ENCODE measurements at regions not wholly inside any gene's neighbourhood (a gene's known extent, or its start where the extent isn't known, plus 50 kb on each side); places are given as distances from the start of the nearest gene placed in this dataset.

DNA sequence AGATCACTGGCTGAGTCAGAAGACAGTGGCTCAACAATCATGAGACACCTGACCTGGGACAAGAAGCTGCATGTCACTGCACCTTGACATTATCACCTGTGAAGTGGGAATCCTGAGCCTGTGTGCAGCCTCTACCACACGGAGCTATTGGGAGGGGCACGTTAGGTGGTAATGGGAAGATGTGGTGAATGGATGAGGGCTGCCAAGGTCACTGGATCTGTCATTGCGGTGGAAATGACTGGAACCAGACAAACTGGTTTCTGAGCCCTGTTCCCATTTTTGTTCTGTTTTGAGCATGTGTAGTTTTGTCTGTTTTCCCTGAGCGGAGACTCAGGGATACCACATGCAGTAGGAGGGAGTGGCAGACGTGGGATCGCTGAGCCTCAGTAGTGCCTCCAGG is 235.5 kb downstream of the OPA1 start:
- TF ChIP-seq, protein P1, sequence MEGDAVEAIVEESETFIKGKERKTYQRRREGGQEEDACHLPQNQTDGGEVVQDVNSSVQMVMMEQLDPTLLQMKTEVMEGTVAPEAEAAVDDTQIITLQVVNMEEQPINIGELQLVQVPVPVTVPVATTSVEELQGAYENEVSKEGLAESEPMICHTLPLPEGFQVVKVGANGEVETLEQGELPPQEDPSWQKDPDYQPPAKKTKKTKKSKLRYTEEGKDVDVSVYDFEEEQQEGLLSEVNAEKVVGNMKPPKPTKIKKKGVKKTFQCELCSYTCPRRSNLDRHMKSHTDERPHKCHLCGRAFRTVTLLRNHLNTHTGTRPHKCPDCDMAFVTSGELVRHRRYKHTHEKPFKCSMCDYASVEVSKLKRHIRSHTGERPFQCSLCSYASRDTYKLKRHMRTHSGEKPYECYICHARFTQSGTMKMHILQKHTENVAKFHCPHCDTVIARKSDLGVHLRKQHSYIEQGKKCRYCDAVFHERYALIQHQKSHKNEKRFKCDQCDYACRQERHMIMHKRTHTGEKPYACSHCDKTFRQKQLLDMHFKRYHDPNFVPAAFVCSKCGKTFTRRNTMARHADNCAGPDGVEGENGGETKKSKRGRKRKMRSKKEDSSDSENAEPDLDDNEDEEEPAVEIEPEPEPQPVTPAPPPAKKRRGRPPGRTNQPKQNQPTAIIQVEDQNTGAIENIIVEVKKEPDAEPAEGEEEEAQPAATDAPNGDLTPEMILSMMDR (IDR thresholded peaks at IDR 0.05), result no peak
- TF ChIP-seq POLR2AphosphoS5 (IDR thresholded peaks at IDR 0.05; ENCODE audit: insufficient read depth in 1 of 2, low read depth in 1 of 2), result peak in 1 of 2 donors; percentile 26
- no peaks in the 10 kb centered on the region for H3K36me3 ChIP-seq
- intact Hi-C loops (cut with DNase I), result no loop called here
- no peaks in the 10 kb centered on the region for H3K9me3 ChIP-seq
- peaks cover 48% of the 10 kb centered on the region for H3K4me1 ChIP-seq
- no peak overlapping the region for H3K4me3 ChIP-seq
- H3K27me3 ChIP-seq, result no peaks in the 10 kb centered on the region
- no peak for DNase-seq (ENCODE audit: extremely low spot score in 2 of 2)
- H3K27ac ChIP-seq, result peak overlapping the region; percentile 32

DNA sequence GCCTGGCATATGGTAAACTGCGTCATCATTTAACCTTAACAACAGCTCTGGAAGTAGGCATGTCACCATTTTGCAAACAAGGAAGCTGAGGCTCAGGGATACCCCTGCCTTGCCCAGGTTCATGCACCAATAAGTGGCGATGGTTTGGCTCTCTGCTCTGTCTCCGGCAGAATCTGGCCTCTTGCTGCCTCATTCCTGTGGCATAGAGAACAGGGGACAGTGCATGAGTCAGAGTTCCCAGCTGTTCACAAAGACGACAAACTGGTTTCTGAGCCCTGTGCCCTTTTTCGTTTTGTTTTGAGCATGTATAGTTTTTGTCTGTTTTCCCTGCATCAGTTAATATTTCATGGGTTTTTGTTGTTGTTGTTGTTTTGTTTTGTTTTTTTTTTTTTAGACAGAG is 236.8 kb downstream of the OPA1 start:
- peak in 1 of 2 donors; percentile 41 for TF ChIP-seq POLR2AphosphoS5 (IDR thresholded peaks at IDR 0.05; ENCODE audit: insufficient read depth in 1 of 2, low read depth in 1 of 2)
- TF ChIP-seq, protein P1 (IDR thresholded peaks at IDR 0.05), result no peak
- Histone ChIP-seq H3K9me3 (no peaks in the 10 kb centered on the region), H3K27ac (peak overlapping the region; percentile 58), H3K4me1 (peaks cover 48% of the 10 kb centered on the region), H3K36me3 (no peaks in the 10 kb centered on the region), H3K27me3 (no peaks in the 10 kb centered on the region), H3K4me3 (no peak overlapping the region)
- peak in 1 of 2 donors; percentile 95 for DNase-seq (ENCODE audit: extremely low spot score in 2 of 2)
- intact Hi-C loops (cut with DNase I), result no loop called here

DNA sequence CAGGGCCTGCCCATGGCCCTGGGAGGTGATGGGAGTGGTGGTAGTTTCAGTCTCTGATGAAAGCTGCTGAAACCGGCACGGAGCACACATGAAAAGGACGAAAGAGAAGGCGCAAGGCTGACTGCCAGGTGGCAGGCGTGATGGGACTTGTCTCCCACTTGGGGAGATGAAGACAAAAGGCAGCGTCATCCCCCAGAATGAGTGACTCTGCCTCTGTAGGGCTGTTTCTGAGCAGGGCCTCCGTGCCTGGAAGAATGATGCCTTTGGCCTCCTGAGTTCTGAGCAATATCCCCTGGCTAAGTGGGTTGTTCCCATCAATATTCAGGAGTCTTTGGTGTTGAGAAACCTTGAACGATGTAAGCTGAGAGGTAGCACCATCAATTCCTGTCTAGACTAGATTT is 237.8 kb downstream of the OPA1 start:
- Histone ChIP-seq H3K4me3 (no peak overlapping the region), H3K27me3 (no peaks in the 10 kb centered on the region), H3K36me3 (no peaks in the 10 kb centered on the region), H3K9me3 (no peaks in the 10 kb centered on the region), H3K27ac (peak overlapping the region; percentile 58), H3K4me1 (peaks cover 46% of the 10 kb centered on the region)
- TF ChIP-seq POLR2AphosphoS5 (IDR thresholded peaks at IDR 0.05; ENCODE audit: insufficient read depth in 1 of 2, low read depth in 1 of 2), result peak; percentile 7 to 46
- TF ChIP-seq, protein P1 (IDR thresholded peaks at IDR 0.05), result no peak
- DNase-seq (ENCODE audit: extremely low spot score in 2 of 2), result no peak
- intact Hi-C loops (cut with DNase I), result no loop called here

DNA sequence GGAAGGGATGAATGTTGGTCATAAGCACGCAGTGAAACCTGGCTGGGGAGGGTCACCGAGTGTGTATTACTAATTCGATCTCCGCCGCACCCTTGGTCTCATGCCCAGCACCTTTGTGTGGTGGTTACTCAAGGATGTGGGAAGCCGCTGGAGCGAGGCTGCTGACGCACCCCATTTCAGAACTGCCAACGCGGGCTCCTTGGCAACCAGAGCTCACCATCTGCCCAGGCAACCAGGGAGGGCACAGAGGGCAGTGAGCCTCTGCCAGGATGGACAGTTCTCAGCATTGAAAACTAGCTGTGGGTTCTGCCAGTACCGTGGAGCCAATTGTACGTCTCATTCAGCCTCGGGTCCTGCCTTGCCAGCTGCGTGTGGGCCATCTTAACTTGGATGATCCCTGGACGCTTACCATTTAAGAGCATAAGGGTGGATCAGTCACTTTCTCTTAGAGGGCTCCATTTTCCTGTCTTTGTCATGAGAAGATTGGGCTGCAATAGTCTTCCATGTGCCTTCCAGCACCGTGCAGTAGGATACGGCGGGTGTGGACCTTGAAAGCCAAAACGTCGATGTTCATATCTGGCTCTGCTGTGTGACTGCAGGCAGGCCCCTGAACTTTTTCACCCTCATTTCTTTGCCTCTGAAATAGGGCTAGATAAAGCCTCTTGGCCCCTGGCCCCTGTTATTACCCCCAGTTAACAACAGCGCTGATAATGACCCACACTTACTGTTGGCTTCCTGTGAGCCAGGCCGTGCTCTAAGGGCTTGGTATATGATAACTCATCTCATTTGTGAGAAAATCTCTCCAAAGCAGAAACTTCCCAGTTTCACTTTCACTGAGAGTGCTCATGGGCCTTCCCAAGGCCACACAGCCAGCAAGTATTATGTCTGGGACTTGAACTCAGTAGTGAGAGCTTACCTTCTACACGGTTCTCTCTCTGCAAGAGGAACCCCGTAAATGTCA is 238.8 kb downstream of the OPA1 start:
- no peaks in the 10 kb centered on the region for H3K9me3 ChIP-seq
- DNase-seq (ENCODE audit: extremely low spot score in 2 of 2), result no peak
- intact Hi-C loops (cut with DNase I), result no loop called here
- peak overlapping the region; percentile 58 for H3K27ac ChIP-seq
- peaks cover 38% of the 10 kb centered on the region for H3K4me1 ChIP-seq
- no peak for TF ChIP-seq POLR2AphosphoS5 (IDR thresholded peaks at IDR 0.05; ENCODE audit: insufficient read depth in 1 of 2, low read depth in 1 of 2)
- TF ChIP-seq, protein P1 (IDR thresholded peaks at IDR 0.05), result no peak
- no peak for TF ChIP-seq POLR2A (IDR thresholded peaks at IDR 0.05)
- no peaks in the 10 kb centered on the region for H3K27me3 ChIP-seq
- no peak overlapping the region for H3K4me3 ChIP-seq
- no peaks in the 10 kb centered on the region for H3K36me3 ChIP-seq

DNA sequence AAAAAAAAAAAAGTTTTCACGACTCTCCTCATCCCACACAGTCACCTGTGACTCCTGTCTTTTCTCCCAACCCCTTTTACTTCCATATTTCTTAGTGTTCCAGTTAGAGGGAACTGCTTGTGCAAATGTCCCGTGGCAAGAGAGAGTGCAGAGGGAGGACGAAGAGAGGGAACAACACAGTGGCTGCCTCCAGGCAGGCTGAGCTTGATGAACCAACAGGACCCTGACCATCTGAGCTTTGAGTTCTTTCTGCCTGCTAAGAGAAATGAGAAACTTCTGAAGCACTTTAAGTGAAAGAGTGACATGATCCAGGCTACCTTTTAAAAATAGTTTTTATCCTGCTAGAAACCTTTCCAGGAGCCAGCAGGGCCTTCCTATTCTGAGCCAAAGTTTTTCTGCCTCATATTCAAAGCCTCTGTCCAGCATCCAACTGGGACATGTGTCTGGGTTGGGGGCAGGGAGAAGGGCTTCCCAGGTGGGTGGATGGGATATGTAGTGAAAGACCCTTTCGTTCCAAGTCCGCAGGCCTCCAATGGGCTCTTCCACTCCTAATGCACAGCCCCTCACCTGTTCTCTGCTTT is 239.9 kb downstream of the OPA1 start:
- no peak for DNase-seq (ENCODE audit: extremely low spot score in 2 of 2)

More for the DNA sequence above, 239.9 kb downstream of the OPA1 start:
- Histone ChIP-seq H3K4me1 (peaks cover 26% of the 10 kb centered on the region), H3K9me3 (no peaks in the 10 kb centered on the region), H3K36me3 (no peaks in the 10 kb centered on the region), H3K4me3 (no peak overlapping the region), H3K27ac (no peak overlapping the region), H3K27me3 (no peaks in the 10 kb centered on the region)
- TF ChIP-seq POLR2AphosphoS5 (IDR thresholded peaks at IDR 0.05; ENCODE audit: insufficient read depth in 1 of 2, low read depth in 1 of 2) (no peak), POLR2A (IDR thresholded peaks at IDR 0.05) (no peak)
- TF ChIP-seq, protein P1 (IDR thresholded peaks at IDR 0.05), result no peak
- intact Hi-C loops (cut with DNase I), result no loop called here
